ENCODE measurements at regions not wholly inside any gene's neighbourhood (a gene's known extent, or its start where the extent isn't known, plus 50 kb on each side); places are given as distances from the start of the nearest gene placed in this dataset.
"Not testable (repeated sequence)": the region's sequence is repeated elsewhere in the genome, so short reads cannot be mapped to it uniquely, and the experiment has no call there.

DNA sequence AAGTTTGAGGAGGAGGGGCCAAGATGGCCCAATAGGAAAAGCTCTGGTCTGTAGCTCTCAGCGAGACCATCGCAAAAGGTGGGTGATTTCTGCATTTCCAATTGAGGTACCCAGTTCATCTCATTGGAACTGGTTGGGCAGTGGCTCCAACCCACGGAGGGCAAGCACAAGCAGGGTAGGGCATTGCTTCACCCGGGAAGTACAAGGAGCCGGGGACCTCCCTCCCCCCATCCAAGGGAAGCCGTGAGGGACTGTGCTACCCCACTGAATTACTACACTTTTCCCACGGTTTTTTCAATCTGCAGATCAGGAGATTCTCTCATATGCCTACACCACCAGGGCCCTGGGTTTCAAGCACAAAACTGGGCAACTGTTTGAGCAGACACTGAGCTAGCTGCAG is 58.0 kb upstream of the EFCAB3 start:
- H3K9me3 Mint-ChIP-seq = no peaks in the 10 kb centered on the region
- no peak overlapping the region for H3K4me3 Mint-ChIP-seq
- H3K36me3 Mint-ChIP-seq (ENCODE audit: low read depth) = no peaks in the 10 kb centered on the region
- H3K4me1 Mint-ChIP-seq (ENCODE audit: low read depth) = no peaks in the 10 kb centered on the region
- CTCF ChIA-PET = no interaction called here
- no peak overlapping the region for H3K27ac Mint-ChIP-seq
- DNase-seq = no peak
- peaks cover 3% of the 10 kb centered on the region for H3K27me3 Mint-ChIP-seq (ENCODE audit: low read depth)
- intact Hi-C loops (cut with micrococcal nuclease) = no loop called here

DNA sequence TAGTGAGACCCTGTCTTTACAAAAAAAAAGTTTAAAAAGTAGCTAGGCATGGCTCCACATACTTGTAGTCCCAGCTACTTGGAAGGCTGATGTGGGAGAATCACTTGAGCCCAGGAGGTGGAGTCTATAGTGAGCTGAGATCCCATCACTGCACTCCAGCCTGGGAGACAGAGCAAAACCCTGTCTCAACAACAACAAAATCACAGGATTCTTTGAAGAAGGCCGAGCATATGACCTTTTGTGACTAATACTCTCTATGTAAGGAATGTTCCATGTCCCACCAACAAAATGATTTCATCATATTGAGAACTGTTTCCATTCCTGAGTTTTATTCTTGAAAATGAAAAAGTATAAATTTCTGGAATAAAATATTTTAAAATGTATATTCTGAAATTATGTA is 58.9 kb upstream of the EFCAB3 start:
- no peaks in the 10 kb centered on the region for H3K4me1 Mint-ChIP-seq (ENCODE audit: low read depth)
- CTCF ChIA-PET = no interaction called here
- intact Hi-C loops (cut with micrococcal nuclease) = no loop called here
- no peak overlapping the region for H3K27ac Mint-ChIP-seq
- no peak for DNase-seq
- no peaks in the 10 kb centered on the region for H3K36me3 Mint-ChIP-seq (ENCODE audit: low read depth)
- H3K4me3 Mint-ChIP-seq = no peak overlapping the region
- H3K27me3 Mint-ChIP-seq (ENCODE audit: low read depth) = peaks cover 5% of the 10 kb centered on the region
- no peaks in the 10 kb centered on the region for H3K9me3 Mint-ChIP-seq

DNA sequence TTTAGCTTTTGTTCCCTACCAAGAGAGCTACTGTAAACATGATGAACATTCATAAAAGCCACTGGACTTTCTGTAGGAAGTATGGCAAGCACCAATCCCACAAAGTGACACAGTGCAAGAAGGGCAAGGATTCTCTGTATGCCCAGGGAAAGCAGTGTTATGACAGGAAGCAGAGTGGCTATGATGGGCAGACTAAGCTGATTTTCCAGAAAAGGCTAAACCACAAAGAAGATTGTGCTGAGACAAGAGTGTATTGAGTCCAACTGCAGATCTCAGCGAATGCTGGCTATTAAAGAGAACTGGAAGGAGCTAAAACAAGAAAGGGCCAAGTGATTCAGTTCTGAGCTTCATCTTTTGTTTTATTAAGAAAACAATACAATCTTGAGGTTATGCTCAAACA is 60.5 kb upstream of the EFCAB3 start:
- H3K4me3 Mint-ChIP-seq = no peak overlapping the region
- DNase-seq = no peak
- H3K27ac Mint-ChIP-seq = no peak overlapping the region
- CTCF ChIA-PET = no interaction called here
- H3K27me3 Mint-ChIP-seq (ENCODE audit: low read depth) = peaks cover 8% of the 10 kb centered on the region
- no peaks in the 10 kb centered on the region for H3K36me3 Mint-ChIP-seq (ENCODE audit: low read depth)
- no peaks in the 10 kb centered on the region for H3K9me3 Mint-ChIP-seq
- intact Hi-C loops (cut with micrococcal nuclease) = no loop called here
- H3K4me1 Mint-ChIP-seq (ENCODE audit: low read depth) = no peaks in the 10 kb centered on the region

DNA sequence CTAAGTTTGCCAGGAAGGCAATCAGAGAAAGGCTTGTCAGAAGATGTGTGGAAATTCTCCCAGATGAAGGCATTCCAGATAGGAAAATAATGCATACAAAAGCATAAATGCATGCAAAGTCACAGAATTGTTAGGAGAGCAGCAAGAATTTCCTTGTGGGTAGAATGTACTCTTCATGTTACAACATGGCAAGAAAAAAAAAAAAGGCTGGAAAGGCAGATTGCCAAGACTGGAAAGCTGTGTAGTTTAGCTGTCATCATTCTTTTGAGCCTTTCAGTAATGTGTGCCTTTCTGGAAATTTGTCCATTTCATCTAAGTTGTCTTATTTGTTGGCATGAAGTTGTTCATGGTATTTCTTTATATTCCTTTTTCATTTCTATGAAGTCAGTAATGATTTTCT is 71.0 kb upstream of the EFCAB3 start:
- no peaks in the 10 kb centered on the region for H3K4me1 Mint-ChIP-seq (ENCODE audit: low read depth)
- DNase-seq = no peak
- no peak overlapping the region for H3K4me3 Mint-ChIP-seq
- intact Hi-C loops (cut with micrococcal nuclease) = no loop called here
- peaks cover 6% of the 10 kb centered on the region for H3K9me3 Mint-ChIP-seq
- CTCF ChIA-PET = interaction anchor here (0.7 kb wide), 1 partner anchor 485 kb away, joined by 4 read pairs; no protein-coding TSS in a partner anchor
- H3K36me3 Mint-ChIP-seq (ENCODE audit: low read depth) = no peaks in the 10 kb centered on the region
- H3K27me3 Mint-ChIP-seq (ENCODE audit: low read depth) = peaks cover 31% of the 10 kb centered on the region
- no peak overlapping the region for H3K27ac Mint-ChIP-seq

DNA sequence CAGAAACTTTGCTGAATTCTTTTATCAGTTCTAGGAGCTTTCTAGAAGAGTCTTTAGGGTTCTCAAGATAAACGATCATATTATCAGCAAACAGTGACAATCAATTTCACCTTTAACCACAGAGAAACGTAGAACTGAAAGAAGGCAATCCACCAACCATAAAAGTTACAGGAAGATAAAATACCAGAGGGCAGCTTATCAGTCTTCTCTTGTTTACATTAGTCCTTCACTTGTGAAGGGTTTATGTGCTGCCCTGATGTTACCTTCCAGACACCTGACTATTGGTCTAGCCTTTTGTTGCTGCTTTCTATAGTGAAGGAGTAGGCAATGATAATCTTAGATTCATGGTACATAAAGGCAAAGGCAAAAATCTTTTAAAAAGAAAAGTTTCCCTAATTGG is 73.2 kb upstream of the EFCAB3 start:
- intact Hi-C loops (cut with micrococcal nuclease) = no loop called here
- H3K27ac Mint-ChIP-seq = no peak overlapping the region
- no peak overlapping the region for H3K4me3 Mint-ChIP-seq

DNA sequence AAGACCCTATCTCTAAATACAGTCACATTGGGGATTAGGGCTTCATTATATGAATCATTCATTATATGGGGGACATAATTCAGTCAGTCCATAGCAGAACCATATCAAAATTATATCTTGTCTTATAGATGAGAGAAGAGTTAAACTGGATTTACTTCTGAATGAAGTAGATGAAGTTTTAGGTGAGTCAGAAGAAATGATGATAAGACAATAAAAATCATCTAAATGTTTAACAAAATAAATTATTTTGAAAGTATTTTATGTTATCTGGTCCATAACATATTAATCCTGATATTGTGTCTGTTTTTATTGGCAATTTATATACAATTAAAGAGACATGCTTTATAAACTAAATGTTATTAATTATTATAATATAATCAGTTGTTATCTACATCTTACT is 76.9 kb upstream of the EFCAB3 start:
- Mint-ChIP-seq H3K4me3 (no peak overlapping the region), H3K27ac (no peak overlapping the region), H3K9me3 (peaks cover 10% of the 10 kb centered on the region), H3K36me3 (ENCODE audit: low read depth) (peaks cover 2% of the 10 kb centered on the region), H3K4me1 (ENCODE audit: low read depth) (no peaks in the 10 kb centered on the region), H3K27me3 (ENCODE audit: low read depth) (peaks cover 26% of the 10 kb centered on the region)
- CTCF ChIA-PET = no interaction called here
- intact Hi-C loops (cut with micrococcal nuclease) = no loop called here
- DNase-seq = no peak

More for the DNA sequence above, 73.2 kb upstream of the EFCAB3 start:
- no peak for DNase-seq
- H3K9me3 Mint-ChIP-seq = peaks cover 6% of the 10 kb centered on the region
- H3K36me3 Mint-ChIP-seq (ENCODE audit: low read depth) = no peaks in the 10 kb centered on the region
- H3K27me3 Mint-ChIP-seq (ENCODE audit: low read depth) = peaks cover 29% of the 10 kb centered on the region
- no peaks in the 10 kb centered on the region for H3K4me1 Mint-ChIP-seq (ENCODE audit: low read depth)
- CTCF ChIA-PET = no interaction called here

DNA sequence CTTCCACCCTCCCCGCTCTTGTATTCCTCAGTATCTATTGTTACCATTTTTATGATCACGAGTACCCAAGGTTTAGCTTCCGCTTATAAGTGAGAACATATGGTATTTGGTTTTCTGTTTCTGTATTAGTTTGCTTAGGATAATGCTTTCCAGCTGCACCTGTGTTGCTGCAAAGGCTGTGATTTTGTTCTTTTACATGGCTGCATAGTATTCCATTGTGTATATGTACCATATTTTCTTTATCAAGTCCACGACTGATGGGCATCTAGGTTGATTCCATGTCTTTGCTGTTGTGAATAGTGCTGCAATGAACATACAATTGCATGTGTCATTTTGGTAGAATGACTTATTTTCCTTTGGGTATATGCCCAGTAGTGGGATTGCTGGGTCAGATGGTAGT is 79.7 kb upstream of the EFCAB3 start:
- H3K9me3 Mint-ChIP-seq = peaks cover 10% of the 10 kb centered on the region
- H3K36me3 Mint-ChIP-seq (ENCODE audit: low read depth) = peaks cover 2% of the 10 kb centered on the region

DNA sequence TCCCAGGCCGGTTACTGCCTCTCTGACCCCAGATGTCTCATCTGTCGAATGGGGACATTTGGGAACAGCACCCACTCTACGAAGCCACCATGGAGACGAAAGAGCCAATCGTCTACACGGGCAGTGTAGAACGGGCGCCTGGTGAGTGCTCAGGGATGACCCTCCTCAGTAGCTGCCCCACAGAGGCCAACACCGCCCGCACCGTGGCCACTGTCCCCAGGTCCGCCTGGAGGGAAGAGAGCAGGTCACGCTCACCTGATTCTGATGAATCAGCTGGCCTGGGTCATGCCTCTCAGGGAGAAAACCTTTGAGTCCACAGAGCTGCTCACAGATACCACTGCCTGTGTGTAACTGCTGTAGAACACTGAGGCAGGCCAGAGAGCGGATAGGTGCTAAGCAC is 105.1 kb upstream of the EFCAB3 start:
- H3K4me1 Mint-ChIP-seq (ENCODE audit: low read depth); H3K36me3 Mint-ChIP-seq (ENCODE audit: low read depth); H3K9me3 Mint-ChIP-seq; DNase-seq; H3K4me3 Mint-ChIP-seq; CTCF ChIA-PET; H3K27me3 Mint-ChIP-seq (ENCODE audit: low read depth); H3K27ac Mint-ChIP-seq; intact Hi-C loops (cut with micrococcal nuclease): not testable (repeated sequence)

More for the DNA sequence above, 79.7 kb upstream of the EFCAB3 start:
- peaks cover 14% of the 10 kb centered on the region for H3K27me3 Mint-ChIP-seq (ENCODE audit: low read depth)
- no peaks in the 10 kb centered on the region for H3K4me1 Mint-ChIP-seq (ENCODE audit: low read depth)
- intact Hi-C loops (cut with micrococcal nuclease) = no loop called here
- DNase-seq = no peak
- H3K4me3 Mint-ChIP-seq = no peak overlapping the region
- no peak overlapping the region for H3K27ac Mint-ChIP-seq
- CTCF ChIA-PET = no interaction called here

DNA sequence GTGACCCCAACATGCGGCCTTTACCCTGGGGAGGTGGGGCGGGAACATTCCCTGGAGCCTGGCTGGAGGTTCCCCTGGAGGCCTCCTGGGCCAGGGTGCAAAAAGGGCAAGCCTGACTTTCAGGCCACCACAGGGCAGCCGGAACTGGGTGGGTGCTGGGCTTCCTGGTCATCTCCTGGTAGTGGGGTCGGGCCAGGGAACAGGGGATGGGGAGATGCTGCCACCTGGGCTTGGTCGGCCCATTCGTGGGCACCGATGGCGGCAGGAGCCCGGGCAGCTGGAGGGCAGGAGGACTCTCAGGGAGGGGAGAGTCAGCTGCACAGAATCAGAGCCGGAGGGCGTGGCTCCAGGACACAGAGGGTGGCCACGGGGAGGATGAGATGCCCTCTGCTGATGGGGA is 112.0 kb upstream of the EFCAB3 start:
- H3K9me3 Mint-ChIP-seq, CTCF ChIA-PET: not testable (repeated sequence)

DNA sequence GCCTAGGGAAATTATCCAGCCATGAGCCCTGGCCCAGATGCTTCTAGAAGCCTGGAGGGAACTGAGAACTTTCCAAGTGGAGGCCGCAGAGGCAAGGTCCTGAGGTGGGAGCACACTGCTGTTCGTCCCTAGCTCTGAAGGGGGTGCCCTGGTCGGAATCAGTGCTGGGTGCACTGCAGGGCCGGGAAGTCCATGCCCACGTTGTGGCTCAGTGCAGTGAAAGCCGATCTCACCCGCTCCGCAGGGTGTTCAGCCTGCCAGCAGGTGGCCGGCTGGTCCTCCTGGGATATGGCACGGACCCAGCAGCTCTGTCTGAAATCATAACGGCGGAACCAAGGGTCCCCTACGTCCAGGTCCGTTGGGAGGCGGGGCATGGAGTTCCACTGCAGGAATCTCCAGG is 115.4 kb upstream of the EFCAB3 start:
- H3K4me3 Mint-ChIP-seq; H3K4me1 Mint-ChIP-seq (ENCODE audit: low read depth); intact Hi-C loops (cut with micrococcal nuclease); DNase-seq; H3K27ac Mint-ChIP-seq; H3K36me3 Mint-ChIP-seq (ENCODE audit: low read depth); H3K9me3 Mint-ChIP-seq; H3K27me3 Mint-ChIP-seq (ENCODE audit: low read depth); CTCF ChIA-PET: not testable (repeated sequence)

More for the DNA sequence above, 112.0 kb upstream of the EFCAB3 start:
- intact Hi-C loops (cut with micrococcal nuclease); H3K27ac Mint-ChIP-seq; H3K4me1 Mint-ChIP-seq (ENCODE audit: low read depth); DNase-seq; H3K36me3 Mint-ChIP-seq (ENCODE audit: low read depth); H3K4me3 Mint-ChIP-seq; H3K27me3 Mint-ChIP-seq (ENCODE audit: low read depth): not testable (repeated sequence)

DNA sequence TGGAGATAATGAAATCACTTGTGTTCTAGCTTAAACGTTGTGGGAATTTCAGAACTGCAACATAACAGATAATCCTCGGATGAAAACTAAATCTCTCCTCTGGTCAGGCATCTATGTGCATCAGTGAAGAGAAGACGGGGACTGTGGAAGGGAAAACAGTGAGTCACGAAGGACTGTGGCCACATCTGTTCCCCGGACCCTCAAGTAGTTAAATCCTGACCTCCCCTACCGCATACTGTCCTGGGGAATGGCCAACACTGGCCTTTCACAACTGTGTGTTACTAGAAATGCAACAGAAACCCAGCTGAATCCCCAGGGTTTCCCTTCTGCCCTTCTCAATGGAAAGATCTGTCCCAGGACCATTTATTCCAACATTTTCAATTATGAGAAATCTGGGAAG is 124.6 kb upstream of the EFCAB3 start:
- H3K4me3 Mint-ChIP-seq; CTCF ChIA-PET; H3K9me3 Mint-ChIP-seq; DNase-seq; intact Hi-C loops (cut with micrococcal nuclease); H3K27me3 Mint-ChIP-seq (ENCODE audit: low read depth); H3K4me1 Mint-ChIP-seq (ENCODE audit: low read depth); H3K36me3 Mint-ChIP-seq (ENCODE audit: low read depth); H3K27ac Mint-ChIP-seq: not testable (repeated sequence)

DNA sequence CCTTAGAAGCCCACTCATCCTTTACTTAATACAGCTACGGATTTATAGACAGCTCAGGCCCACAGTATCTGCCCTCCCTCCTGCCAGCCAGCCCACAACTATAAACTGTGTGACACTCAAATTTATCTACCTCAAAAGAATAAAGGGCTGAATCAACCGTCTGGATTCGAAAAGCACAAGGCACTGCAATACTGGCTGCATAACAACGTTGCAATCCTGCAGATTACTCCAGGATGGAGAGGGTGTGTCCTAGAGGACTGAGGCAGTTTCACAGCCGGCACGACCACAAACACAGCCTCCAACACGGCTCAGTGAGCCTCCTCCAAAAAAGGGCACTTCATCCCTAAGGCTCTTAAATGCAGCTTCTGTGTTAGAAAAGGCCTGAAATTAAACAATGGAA is 138.3 kb upstream of the EFCAB3 start:
- H3K9me3 Mint-ChIP-seq; H3K36me3 Mint-ChIP-seq (ENCODE audit: low read depth); H3K4me1 Mint-ChIP-seq (ENCODE audit: low read depth); H3K4me3 Mint-ChIP-seq; intact Hi-C loops (cut with micrococcal nuclease); H3K27me3 Mint-ChIP-seq (ENCODE audit: low read depth); CTCF ChIA-PET; H3K27ac Mint-ChIP-seq; DNase-seq: not testable (repeated sequence)

DNA sequence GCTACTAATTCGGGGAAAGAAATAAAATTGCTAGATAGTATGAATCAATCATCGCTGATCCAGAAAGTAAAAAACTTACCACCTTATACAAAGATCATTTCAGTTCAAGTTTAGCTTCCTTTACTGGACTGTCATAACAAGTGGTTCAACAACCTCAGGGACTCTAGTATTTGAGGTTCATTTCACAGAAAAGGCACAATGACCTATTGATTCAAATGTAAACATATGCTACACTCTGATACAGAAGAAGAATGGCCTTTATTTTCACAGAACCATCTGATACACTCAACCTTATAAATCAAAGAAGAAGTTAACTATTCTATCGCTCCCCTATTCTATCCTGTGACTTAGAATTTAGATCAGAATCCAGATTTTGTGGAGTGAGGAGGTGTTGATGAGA is 140.8 kb upstream of the EFCAB3 start:
- H3K4me3 Mint-ChIP-seq; intact Hi-C loops (cut with micrococcal nuclease); H3K4me1 Mint-ChIP-seq (ENCODE audit: low read depth); DNase-seq; H3K36me3 Mint-ChIP-seq (ENCODE audit: low read depth); CTCF ChIA-PET; H3K9me3 Mint-ChIP-seq; H3K27me3 Mint-ChIP-seq (ENCODE audit: low read depth); H3K27ac Mint-ChIP-seq: not testable (repeated sequence)
